NCI-H2196 treated with DMSO at 0.1 percent for 48 hours (cell line): ENCODE measurements at regions not wholly inside any gene's neighbourhood (a gene's known extent, or its start where the extent isn't known, plus 50 kb on each side); places are given as distances from the start of the nearest gene placed in this dataset.

Experiments used
- DNase-seq: peaks from one replicate; lab custom pipeline; 2025; ENCODE audit not compliant: unreplicated experiment; lab: John Stamatoyannopoulos, UW

- DNase-seq = no peak
Measured at GRCh38 chr19:29292153-29292552, 79.2 kb upstream of the UQCRFS1 start.

GRCh38 chr19:29292562-29292961, 79.6 kb upstream of the UQCRFS1 start:
- no peak for DNase-seq

- no peak for DNase-seq
Measured at GRCh38 chr19:29293292-29293691, 80.3 kb upstream of the UQCRFS1 start.

- no peak for DNase-seq
Measured at GRCh38 chr19:29293736-29294342, 80.9 kb upstream of the UQCRFS1 start.

GRCh38 chr19:29294343-29294811, 81.4 kb upstream of the UQCRFS1 start:
- no peak for DNase-seq

GRCh38 chr19:29295285-29295684, 82.3 kb upstream of the UQCRFS1 start:
- DNase-seq = no peak

- DNase-seq = no peak
Measured at GRCh38 chr19:29297381-29297780, 84.4 kb upstream of the UQCRFS1 start.

GRCh38 chr19:29299416-29300380, 86.7 kb upstream of the UQCRFS1 start:
- DNase-seq = no peak

GRCh38 chr19:29302002-29302928, 89.3 kb upstream of the UQCRFS1 start:
- no peak for DNase-seq

- no peak for DNase-seq
Measured at GRCh38 chr19:29303069-29303718, 90.2 kb upstream of the UQCRFS1 start.

GRCh38 chr19:29303719-29304090, 90.8 kb upstream of the UQCRFS1 start:
- no peak for DNase-seq

- no peak for DNase-seq
Measured at GRCh38 chr19:29305268-29305667, 92.3 kb upstream of the UQCRFS1 start.

GRCh38 chr19:29308977-29309590, 96.1 kb upstream of the UQCRFS1 start:
- DNase-seq = no peak

GRCh38 chr19:29309637-29310036, 96.7 kb upstream of the UQCRFS1 start:
- no peak for DNase-seq

- DNase-seq = no peak
Measured at GRCh38 chr19:29311191-29311790, 98.3 kb upstream of the UQCRFS1 start.

- DNase-seq = no peak
Measured at GRCh38 chr19:29315556-29316190, 102.7 kb upstream of the UQCRFS1 start.

- no peak for DNase-seq
Measured at GRCh38 chr19:29318581-29318980, 105.6 kb upstream of the UQCRFS1 start.

GRCh38 chr19:29320086-29320485, 107.1 kb upstream of the UQCRFS1 start:
- DNase-seq = no peak

- DNase-seq = no peak
Measured at GRCh38 chr19:29320618-29321017, 107.7 kb upstream of the UQCRFS1 start.
